ENCODE measurements at regions not wholly inside any gene's neighbourhood (a gene's known extent, or its start where the extent isn't known, plus 50 kb on each side); places are given as distances from the start of the nearest gene placed in this dataset.

GRCh38 chr11:69890476-69890875 is 71.3 kb upstream of the FGF3 start:
- TF ChIP-seq CTCF (IDR thresholded peaks at IDR 0.05; ENCODE audit: insufficient read depth, low read length, poor library complexity, severe bottlenecking) (no peak), EZH2phosphoT487 (conservative IDR thresholded peaks at IDR 0.05; ENCODE audit: low read length) (no peak)
